HG03571 (cell line): ENCODE measurements at regions not wholly inside any gene's neighbourhood (a gene's known extent, or its start where the extent isn't known, plus 50 kb on each side); places are given as distances from the start of the nearest gene placed in this dataset.
A peak's percentile ranks its signal among the peaks of the same experiment; 100 is the strongest.
"Not testable (repeated sequence)": the region's sequence is repeated elsewhere in the genome, so short reads cannot be mapped to it uniquely, and the experiment has no call there.

Source experiments
- ATAC-seq: cut with Tn5 transposase; IDR thresholded peaks from one replicate; pipeline ENCODE4 v1.9.1; 2021; ENCODE audit not compliant: unreplicated experiment

DNA sequence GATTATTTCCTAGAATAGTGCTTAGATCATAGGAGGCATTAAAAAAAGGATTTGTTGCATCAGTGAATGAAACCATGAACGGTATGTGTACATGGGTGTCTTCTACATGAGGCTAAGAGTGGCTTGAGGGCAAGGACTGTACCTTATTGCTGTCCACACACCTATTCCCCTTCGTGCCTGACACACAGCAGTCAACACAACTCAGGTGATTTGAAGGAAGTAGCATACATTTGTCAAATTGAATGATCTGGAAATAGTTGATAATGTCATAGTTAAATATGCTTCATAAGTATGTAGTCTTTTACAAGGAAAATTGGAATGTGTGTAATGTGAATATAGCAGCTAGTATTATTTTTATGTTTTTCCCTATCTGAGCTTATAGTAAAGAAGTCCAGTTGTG lies 189.0 kb upstream of the DAB1 start:
- no peak for ATAC-seq

DNA sequence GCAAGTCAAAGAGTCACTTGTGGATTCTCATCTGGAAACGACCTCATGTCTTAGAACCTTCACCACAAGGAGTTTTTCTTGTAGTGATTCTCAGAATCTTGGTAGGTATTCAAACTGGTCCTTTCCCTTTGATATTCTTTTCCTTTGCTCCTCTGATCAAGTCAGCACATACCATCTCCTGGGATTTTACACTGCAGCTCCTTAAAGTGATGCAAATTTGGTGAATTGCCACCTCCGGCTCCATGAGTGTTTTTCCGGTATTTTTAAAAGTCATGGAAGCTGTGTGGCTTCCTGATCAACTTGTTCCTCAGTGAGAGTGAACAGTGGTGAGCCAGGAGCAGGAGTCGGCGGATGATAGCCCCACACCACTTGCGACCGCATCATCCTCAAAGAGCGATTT lies 182.1 kb upstream of the DAB1 start:
- no peak for ATAC-seq

DNA sequence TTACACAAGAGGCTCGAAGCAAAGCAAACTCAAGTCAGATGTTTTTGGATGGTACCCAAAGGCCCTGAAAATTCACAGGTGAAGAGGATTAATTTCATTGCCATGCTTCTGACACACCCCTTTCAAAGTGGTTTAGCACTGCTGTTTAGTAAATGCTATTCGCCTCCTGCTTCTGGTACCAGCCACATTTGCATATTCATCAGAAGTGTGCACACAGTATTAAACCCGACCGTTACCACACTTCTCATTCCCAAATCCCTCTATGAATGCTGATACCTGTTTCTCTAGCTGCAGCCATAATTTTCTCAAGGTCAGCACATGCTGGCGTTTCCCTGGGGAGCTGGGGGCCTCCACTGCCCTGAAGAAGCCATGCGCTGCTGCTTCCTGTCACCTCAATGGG lies 179.8 kb upstream of the DAB1 start:
- ATAC-seq, result no peak

DNA sequence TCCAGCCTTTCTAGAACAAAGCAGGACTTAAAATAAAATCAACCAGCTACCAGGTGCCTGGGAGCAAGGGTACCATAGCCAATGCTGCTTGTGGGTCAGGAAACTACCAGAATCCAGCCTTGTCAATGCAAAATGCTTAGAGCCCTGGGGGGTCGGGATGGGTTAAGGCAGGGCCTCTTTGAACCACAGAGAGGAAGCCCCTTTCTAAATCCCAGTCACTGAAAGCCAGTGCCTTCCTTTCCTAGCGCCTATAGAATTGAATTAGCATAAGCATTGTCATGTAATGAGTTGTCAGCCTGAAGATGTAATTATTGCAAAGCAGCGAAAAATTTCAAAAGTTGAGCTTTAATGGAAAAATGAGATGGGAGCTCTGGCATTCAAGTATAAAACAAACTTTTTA lies 176.6 kb upstream of the DAB1 start:
- no peak for ATAC-seq

DNA sequence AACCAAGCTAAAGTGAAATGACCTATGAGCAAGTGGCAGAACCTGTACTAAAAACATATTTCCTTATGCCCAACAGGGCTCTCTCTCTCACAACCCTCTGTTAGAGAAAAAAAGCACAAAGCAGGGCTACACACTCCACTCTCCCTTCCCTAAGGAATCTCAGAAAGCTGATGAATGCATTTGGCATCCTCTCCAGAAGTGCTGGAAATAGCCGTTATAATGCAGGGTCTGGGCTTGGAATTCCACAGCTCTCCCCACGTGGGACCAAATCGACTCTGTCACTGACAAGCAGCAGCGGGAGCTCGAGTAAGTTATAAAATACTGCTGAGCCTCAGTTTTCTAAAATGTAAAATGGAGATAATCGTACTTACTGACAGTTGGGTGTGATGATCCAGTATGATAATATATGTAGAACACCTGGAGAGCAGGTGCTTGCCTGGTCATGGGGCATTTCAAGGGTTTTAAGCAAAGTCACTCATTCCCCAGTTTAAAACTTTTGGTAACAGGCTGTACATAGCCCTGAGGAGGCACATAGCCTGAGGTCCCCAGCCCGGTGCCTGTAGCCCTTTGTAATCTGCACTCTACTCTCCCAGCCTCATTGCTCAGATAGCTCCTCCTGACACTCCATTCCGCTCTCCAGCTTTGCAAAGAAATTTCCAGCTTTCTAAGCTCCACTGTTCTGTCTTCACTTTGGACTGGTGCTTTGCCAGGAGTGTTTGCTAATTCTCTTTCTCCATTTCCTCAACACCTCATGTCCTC lies 175.6 kb upstream of the DAB1 start:
- no peak for ATAC-seq

DNA sequence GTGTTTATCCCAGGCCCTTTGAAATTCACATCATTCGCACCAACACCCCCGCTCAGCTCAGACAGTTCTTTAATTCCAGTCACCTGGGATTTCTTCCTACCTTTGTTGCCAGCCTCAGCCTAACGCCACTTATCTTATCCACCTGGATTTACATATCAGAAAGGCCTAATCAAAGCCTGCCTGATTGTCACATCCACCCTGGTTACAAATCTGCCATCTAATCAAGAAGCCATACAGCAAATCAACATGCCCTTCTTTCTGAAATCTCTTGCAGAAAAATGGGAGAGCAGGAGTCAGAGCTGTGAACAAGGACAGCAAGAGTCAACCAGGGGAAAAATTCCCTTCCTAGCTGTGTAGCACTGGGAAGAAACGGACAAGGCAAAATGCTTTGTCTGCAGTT lies 173.2 kb upstream of the DAB1 start:
- no peak for ATAC-seq

DNA sequence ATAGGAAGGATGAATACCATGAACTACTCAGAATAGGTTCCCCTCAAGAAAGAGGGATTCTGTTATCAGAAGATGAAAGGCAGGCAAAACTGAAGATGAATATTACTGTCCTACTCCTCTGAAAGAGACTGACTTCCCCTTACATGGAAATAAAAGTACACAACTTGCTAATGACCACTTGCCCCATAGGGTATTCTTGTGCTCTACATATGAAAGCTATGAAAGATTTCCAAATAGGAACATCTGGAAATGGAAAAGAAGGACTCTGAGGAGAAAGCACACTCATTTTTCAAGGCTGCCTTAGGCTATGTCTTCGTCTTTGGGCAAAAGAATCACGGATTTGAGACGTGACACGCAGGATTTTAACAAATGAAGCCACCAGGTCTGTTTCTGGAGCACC lies 170.1 kb upstream of the DAB1 start:
- no peak for ATAC-seq

DNA sequence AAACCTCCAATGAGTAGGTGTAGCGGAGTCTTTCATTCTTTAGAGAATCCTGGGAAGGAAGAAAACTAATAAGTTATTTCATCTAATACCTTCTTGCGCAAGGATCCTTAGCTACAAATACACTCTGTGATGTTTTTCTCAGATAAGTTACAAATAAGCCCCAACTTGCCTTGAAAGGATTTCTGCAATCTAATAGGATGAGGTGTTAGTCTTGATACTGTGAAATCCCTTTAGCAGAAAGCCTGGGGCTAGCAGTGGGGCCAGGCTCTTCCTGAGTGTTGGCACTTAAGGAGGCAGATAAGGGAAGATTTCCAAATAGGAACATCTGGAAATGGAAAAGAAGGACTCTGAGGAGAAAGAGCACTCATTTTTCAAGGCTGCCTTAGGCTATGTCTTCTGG lies 168.0 kb upstream of the DAB1 start:
- ATAC-seq, result no peak

DNA sequence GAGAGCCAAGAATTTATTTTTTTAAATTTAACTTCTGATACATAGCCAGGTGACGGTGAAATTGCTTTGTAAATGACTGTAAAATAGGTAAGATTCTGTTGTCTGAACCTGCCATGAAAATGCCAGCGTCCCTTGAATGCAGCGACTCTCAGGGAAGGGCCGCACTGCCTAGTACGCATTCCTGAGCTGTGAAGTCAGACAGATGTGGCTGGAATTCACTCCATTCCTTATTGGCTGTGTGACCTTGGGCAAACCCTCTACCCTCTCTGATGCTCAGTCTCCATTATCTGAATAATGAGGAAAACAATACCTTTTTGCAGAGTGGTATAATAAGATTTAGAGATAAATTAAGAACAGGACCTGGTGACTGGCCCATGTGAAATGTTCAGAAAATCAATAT lies 167.1 kb upstream of the DAB1 start:
- no peak for ATAC-seq

DNA sequence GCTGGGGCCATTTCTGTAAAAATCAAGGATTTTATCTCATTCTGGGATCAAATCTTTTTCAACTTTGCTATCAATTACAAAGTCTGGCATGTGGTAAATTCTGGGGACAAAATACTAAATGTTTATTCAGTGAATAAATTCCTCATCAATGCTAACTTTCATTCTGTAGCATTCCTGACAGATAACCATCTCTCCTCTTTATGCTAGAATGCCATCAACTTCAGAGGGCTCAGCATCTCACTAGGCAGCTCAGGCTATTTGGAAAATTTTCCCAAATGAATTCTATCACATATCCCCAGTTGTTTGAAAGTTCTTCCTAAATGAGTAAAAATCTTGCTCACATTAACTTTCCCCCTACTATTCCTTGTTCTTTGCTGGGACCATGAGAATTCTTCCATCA lies 163.0 kb upstream of the DAB1 start:
- ATAC-seq, result no peak

DNA sequence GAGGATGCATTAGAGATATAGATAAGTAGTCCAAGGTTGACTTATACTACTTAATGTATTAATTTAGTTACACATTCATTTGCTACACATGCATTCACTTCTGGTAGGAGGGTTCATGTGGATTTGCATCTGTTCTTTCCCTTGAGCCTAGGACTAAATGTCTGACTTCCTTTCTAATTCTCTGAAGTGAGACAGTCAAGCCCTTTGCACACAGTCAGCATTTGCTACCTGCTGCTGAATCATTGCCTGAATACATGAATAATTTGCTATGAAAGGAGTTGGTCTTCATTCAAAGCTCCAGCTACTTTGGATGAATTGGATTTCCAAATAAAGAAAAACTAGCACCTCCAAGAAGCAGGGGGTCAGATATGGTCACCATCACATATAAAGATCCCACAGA lies 154.8 kb upstream of the DAB1 start:
- ATAC-seq, result no peak

DNA sequence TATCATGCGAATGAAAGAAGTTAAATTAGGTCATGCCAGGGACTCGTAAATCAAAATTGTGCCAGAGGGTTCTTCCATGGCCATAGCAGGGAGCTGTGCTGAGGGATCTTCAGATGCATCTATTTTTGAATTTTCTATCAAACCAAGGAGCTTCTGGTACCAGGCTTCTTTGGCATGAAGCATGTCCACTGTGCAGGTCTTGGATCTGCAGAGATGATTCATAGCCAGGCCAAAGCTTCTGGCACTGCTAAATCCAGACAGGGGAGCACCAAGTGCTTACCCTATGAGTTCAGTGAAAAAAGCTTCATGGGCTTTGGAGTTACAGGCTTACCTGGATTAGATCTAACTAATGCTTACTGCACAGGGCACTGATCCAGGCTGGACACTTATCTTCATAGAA lies 154.2 kb upstream of the DAB1 start:
- no peak for ATAC-seq

DNA sequence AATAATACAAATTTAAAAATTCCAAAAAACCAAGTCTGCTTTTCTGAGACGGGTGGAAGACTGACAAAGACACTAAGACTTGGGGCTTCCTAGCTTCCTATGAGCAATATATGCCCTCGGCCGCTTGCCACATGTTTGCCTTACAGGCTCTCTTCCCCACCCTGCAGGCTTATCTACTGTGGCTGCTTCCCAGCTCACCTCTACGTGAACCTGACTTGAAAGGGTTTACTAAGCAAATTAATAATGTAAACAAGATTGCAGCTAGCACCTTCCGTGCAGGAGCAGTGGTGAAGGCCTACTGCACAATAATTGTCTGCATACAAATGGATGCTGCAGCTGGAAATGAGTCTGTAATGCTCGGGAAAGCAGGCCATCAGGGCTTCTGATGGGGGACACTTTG lies 152.9 kb upstream of the DAB1 start:
- no peak for ATAC-seq

DNA sequence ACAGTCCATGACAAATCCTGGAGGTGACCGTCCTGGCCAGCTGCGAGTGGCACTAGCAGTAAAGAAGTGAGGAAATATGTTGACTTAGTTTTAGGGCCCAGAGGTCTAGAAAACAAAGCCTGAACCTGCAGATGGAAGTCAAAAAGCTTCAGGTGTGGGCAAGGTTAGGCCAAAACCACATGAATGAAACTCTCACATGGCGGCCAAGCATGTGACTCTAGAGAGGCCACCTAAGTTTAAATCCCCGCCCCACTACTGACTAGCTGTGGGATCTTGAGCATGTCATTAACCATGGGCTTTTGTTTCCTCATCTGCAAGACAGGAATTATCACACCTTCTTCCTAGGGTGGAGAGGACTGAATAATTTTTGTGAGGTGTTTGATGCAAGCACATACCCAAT lies 148.2 kb upstream of the DAB1 start:
- ATAC-seq, result no peak

DNA sequence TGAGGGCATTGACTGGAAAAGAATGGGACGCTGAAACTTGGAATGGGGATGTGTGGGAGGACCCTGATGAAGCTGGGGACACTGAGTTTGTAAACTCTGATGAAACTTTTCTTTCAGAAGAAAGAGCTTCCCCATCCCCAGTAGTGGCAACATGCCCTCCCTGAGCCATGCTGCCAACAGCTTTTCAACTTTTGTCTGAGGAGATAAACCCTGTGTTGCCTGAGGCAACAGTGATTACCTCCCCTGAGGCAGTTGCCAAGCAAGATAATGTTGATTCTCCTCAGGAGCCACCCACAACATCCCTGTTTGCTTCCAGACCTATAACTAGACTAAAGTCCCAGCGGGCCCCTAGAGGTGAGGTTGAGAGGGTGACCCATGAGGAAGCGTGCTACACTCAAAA lies 134.2 kb upstream of the DAB1 start:
- ATAC-seq, result not testable (repeated sequence)

DNA sequence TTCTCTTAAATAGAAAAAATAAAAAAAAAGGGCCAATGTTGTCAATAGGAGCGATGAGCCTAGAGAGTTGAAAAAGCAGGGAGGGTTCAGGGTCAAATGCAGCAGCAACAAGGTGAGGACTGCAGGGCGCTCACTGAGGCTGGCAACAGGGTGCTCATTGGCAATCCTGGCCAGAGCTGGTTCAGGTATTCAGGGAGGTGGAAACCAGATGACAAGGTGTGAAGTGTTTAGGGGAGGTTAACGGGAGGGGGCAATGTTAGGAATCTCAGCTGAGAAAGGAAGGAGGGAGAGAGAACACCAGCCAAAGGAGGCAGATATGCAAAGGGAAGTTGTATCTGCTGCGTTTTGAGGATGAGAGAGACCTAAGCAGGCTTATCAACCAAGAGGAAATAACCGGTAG lies 129.8 kb upstream of the DAB1 start:
- ATAC-seq, result no peak

DNA sequence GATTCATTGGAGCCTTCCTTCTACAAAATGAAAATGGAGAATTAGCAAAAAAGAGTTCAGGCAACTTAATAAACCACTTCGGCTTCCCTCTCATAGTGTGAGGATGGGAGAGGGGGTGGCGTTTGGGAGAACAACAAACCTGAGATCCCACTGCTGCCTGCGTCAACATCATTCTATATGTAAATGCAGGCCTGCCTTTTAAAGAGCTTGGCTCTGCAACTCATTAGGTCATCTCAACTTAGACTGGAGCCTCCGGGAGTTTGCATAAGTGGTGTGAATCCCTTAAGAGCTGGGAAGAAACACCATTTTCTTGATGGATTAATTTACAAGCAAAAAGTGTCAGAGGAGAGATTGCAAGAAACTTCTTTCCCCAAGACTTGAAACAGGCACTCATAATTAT lies 127.6 kb upstream of the DAB1 start:
- no peak for ATAC-seq

DNA sequence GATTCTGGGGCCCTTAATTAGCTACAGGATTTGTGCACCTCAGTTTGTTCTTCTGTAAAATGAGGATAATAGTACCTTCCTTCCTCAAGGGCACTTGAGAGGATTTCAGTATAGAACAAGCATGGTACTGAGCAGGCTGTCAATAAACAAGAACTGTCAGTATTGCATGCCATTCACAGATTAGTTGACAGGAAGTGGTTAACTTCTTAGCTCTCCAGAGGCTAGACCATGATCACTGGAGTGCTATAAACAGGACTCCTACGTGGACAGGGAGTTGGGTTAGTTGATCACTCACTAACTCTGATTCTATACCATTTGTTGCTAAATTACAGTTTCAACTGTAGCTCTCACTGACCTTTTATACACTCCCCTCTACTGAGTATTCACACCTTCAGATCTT lies 126.2 kb upstream of the DAB1 start:
- peak; percentile 83 for ATAC-seq

DNA sequence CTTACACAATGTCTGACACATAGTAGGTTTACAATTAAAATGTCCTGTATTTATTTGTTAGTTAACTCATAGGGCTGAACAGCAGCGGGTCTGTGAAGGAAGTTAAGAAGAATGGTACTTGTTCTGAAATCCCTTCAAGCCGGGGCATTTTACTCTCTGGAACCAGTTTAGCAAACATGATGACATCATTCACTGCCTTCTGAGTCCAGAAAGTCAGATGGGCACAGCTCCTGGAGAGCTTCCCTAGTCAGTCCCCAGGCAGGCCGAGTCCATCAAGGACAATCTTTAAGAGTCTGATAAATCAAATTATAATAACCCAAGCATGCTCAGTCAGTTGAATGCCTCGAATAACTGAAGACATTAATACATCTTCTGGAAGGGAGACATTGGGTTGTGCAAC lies 125.4 kb upstream of the DAB1 start:
- no peak for ATAC-seq

DNA sequence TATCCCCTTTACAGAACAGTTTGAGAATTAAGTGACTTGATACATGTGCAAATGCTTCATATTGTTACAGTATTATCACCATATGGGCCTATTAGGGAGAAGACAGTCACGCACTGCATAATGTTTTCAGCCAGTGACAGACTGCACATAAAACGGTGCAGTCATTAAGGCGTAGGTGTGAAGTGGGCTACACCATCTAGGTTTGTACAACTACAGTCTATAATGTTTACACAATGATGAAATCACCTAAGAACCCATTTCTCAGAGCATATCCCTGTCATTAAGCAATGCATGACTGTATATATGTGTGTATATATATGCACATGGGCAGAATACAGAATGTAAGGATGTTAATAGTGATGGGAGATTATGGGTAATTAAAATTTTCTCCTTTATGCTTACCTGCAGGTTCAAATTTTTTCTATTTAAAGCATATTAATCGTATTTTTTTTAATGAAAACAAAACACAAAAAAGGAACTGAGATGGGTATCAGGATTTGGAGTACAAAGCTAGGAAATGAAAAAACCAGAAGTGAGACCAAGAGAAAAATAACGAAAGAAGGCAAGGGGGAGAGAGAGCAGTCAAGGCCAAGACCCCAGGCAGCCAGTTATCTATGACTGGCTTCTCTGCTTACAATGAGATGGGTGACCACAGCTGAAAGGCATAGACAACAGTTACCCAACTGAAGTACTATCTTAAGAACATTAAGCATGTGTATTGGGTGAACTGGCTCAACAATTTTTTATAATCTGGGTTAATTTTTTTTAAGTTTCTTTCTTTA lies 122.9 kb upstream of the DAB1 start:
- no peak for ATAC-seq

DNA sequence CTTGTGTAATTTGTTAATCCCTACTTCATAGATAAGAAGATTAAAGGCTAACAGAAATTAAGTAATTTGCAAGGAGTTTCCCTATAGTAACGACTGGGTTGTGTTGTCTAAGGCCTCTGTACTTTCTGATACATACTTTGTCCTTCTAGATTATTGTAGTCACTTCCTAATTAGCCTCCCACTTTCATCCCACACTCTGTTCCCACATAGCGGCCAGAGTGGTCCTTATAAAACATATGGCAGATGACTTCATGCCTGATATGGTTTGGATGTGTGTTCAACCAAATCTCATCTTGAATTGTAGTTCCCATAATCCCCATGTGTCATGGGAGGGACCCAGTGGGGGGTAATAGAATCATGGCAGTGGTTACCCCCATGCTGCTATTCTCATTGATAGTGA lies 120.5 kb upstream of the DAB1 start:
- no peak for ATAC-seq

DNA sequence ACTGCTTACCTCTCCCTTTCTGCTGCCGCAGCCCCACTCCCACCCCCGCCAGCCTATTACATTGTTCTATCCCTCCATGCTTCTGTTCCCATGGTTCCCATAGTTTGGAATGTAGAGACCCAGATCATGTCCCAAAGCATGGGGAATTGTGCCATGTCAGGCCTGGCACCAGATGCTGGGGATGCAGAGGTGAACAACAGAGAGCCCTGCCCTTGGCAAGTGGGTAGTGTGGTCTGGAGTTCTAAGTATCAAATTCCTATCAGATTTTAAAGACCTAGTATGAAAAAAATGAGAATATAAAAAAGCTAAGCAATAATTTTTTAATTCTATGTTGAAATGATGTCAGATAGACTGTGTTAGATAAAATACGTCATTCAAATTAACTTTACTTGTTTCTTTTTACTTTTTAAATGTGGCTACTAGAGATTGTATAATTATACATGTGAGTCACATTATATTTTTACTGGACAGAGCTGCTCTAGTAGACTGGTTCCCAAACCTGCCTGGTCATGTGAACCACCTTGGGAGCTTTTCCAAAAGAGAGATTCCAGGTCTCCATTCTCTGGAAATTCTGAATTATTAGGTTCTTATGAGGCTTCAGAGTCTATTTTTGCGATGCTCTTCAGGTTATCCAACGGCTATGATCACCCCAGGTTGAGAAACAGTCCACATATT lies 113.0 kb upstream of the DAB1 start:
- no peak for ATAC-seq
